SK-N-SH (cell line): ENCODE measurements at regions not wholly inside any gene's neighbourhood (a gene's known extent, or its start where the extent isn't known, plus 50 kb on each side); places are given as distances from the start of the nearest gene placed in this dataset.

ENCODE experiments used
- CTCF ChIA-PET: fragments of 300-600, 350-600 bp; formaldehyde crosslinking; extraction: SDS; loops from one replicate; lab custom pipeline; 2021; lab: Yijun Ruan, JAX
- POLR2A ChIA-PET: fragments of 350-600 bp; sonication (Branson Sonifier 250); formaldehyde crosslinking; extraction: SDS; loops from one replicate; lab custom pipeline; 2020; ENCODE audit warnings: antibody characterized with exemption, inconsistent platforms; lab: Yijun Ruan, JAX
- DNase-seq: peaks from one replicate; pipeline ENCODE4 v3.0.0; 2012
- H2AFZ ChIP-seq: fragments of 200-600 bp; sonication (generic); 2 replicates; pipeline ENCODE4 v1.8.1; 2016; ENCODE audit warnings: antibody characterized with exemption, mild to moderate bottlenecking, low read depth
- H3F3A ChIP-seq: fragments of 200-600 bp; sonication (generic); replicated peaks from 2 replicates; pipeline ENCODE3; 2016; ENCODE audit warnings: antibody characterized with exemption, mild to moderate bottlenecking; ENCODE audit not compliant: insufficient read depth
- H3K27ac ChIP-seq, 2 experiments: fragments of 200-500 bp in 1 of 2; fragments of 200-600 bp in 1 of 2; sonication (Bioruptor generic) in 1 of 2; sonication (generic), shearing (Covaris generic) in 1 of 2; 2 replicates each; pipeline versions ENCODE4 v1.5.1 to v1.6.1; 2014 to 2016; ENCODE audit warnings: low read depth in 2 of 2, inconsistent platforms in 1 of 2, low read length in 1 of 2, mild to moderate bottlenecking in 1 of 2, mixed read lengths in 1 of 2
- H3K27me3 ChIP-seq: fragments of 200-600 bp; sonication (generic), shearing (Covaris generic); 2 replicates; pipeline ENCODE4 v1.6.1; 2016; ENCODE audit warnings: mixed run types; ENCODE audit not compliant: insufficient read depth
- H3K36me3 ChIP-seq, 2 experiments: fragments of 200-500 bp in 1 of 2; fragments of 200-600 bp in 1 of 2; sonication (Bioruptor generic) in 1 of 2; sonication (generic) in 1 of 2; replicated peaks in 1 of 2; 2 replicates each; pipeline versions ENCODE3 to v1.5.1; 2014 to 2016; ENCODE audit warnings: low read length in 1 of 2, mild to moderate bottlenecking in 1 of 2; ENCODE audit not compliant: insufficient read depth in 2 of 2, control insufficient read depth in 1 of 2
- H3K4me1 ChIP-seq, 2 experiments: fragments of 200-500 bp in 1 of 2; fragments of 200-600 bp in 1 of 2; sonication (Bioruptor generic) in 1 of 2; sonication (generic), shearing (Covaris generic) in 1 of 2; 2 replicates each; pipeline versions ENCODE4 v1.5.1 to v1.6.1; 2014 to 2016; ENCODE audit warnings: low read depth in 1 of 2, low read length in 1 of 2, mixed run types in 1 of 2; ENCODE audit not compliant: insufficient read depth in 2 of 2, control insufficient read depth in 1 of 2
- H3K4me2 ChIP-seq: fragments of 200-600 bp; sonication (generic), shearing (Covaris generic); 2 replicates; pipeline ENCODE4 v1.6.1; 2017; ENCODE audit warnings: mixed run types
- H3K4me3 ChIP-seq, 2 experiments: fragments of 200-500 bp in 1 of 2; fragments of 200-600 bp in 1 of 2; sonication (Bioruptor generic) in 1 of 2; sonication (generic), shearing (Covaris generic) in 1 of 2; 2 replicates each; pipeline versions ENCODE4 v1.5.1 to v1.8.1; 2014 to 2016; ENCODE audit warnings: low read depth in 2 of 2, inconsistent platforms in 1 of 2, low read length in 1 of 2, mild to moderate bottlenecking in 1 of 2, mixed read lengths in 1 of 2, moderate library complexity in 1 of 2
- H3K79me2 ChIP-seq: fragments of 200-600 bp; sonication (generic); 2 replicates; pipeline ENCODE4 v1.8.1; 2017; ENCODE audit warnings: mild to moderate bottlenecking; ENCODE audit not compliant: insufficient read depth
- H3K9ac ChIP-seq: fragments of 200-600 bp; sonication (generic); 2 replicates; pipeline ENCODE4 v1.6.1; 2017; ENCODE audit warnings: mixed run types
- H3K9me2 ChIP-seq: fragments of 200-600 bp; sonication (generic); 2 replicates; pipeline ENCODE4 v1.6.1; 2017; ENCODE audit warnings: mixed run types
- H3K9me3 ChIP-seq: fragments of 200-600 bp; sonication (generic); 2 replicates; pipeline ENCODE4 v1.6.1; 2017; ENCODE audit warnings: mixed run types, mild to moderate bottlenecking, moderate library complexity
- H4K20me1 ChIP-seq: fragments of 200-600 bp; sonication (generic); 2 replicates; pipeline ENCODE4 v1.6.1; 2017; ENCODE audit warnings: mild to moderate bottlenecking, mixed run types; ENCODE audit not compliant: insufficient read depth
- EP300 ChIP-seq, 2 experiments: IDR thresholded peaks; 2 replicates each; pipeline versions ENCODE4 v1.4.0 to v1.6.1; 2012; ENCODE audit warnings: borderline replicate concordance in 1 of 2, low read depth in 1 of 2, low read length in 1 of 2
- FOXM1 ChIP-seq: IDR thresholded peaks from 2 replicates; pipeline ENCODE4 v1.4.0; 2012; ENCODE audit warnings: low read depth, mild to moderate bottlenecking
- GATA2 ChIP-seq: sonication (generic); formaldehyde crosslinking; IDR thresholded peaks from 2 replicates; pipeline ENCODE4 v1.5.0; 2020; ENCODE audit warnings: mild to moderate bottlenecking, missing genetic modification reagents
- MXI1 ChIP-seq: IDR thresholded peaks from 2 replicates; pipeline ENCODE4 v1.6.1; 2012; ENCODE audit warnings: mild to moderate bottlenecking, low read depth, low read length, improper control_type of control experiment
- RAD21 ChIP-seq: IDR thresholded peaks from 2 replicates; pipeline ENCODE4 v1.6.1; 2012; ENCODE audit warnings: mild to moderate bottlenecking, low read length
- RXRA ChIP-seq: IDR thresholded peaks from 2 replicates; pipeline ENCODE4 v1.4.0; 2012; ENCODE audit warnings: low read depth, mild to moderate bottlenecking, borderline replicate concordance
- SMC3 ChIP-seq: IDR thresholded peaks from 2 replicates; pipeline ENCODE4 v1.6.1; 2012; ENCODE audit warnings: low read depth, low read length, improper control_type of control experiment
- TEAD4 ChIP-seq: IDR thresholded peaks from 2 replicates; pipeline ENCODE4 v1.4.0; 2012; ENCODE audit warnings: mild to moderate bottlenecking, borderline replicate concordance; ENCODE audit not compliant: insufficient read depth
- WGBS: methylation state at CpG from one replicate; pipeline ENCODE4 v1.1.6; 2017; ENCODE audit warnings: low lambda C conversion rate; 5-methylcytosine and 5-hydroxymethylcytosine counted together
- TF ChIP-seq, protein P1 (sequence below): IDR thresholded peaks from 2 replicates; pipeline ENCODE4 v1.4.0; 2012; ENCODE audit warnings: low read depth, borderline replicate concordance
- TF ChIP-seq, protein P2 (sequence below): fragments of 150-350 bp; IDR thresholded peaks from 2 replicates; pipeline ENCODE4 v1.6.1; 2017; ENCODE audit warnings: antibody characterized with exemption, low read length, low read depth, borderline replicate concordance
- TF ChIP-seq, protein P3 (sequence below): fragments of 200-600 bp; sonication (generic); IDR thresholded peaks from 2 replicates; pipeline ENCODE4 v1.6.1; 2017; ENCODE audit warnings: antibody characterized with exemption, mild to moderate bottlenecking, moderate library complexity
- TF ChIP-seq, protein P4 (sequence below): IDR thresholded peaks from 2 replicates; pipeline ENCODE4; 2012
- TF ChIP-seq, protein P5 (sequence below): IDR thresholded peaks from 2 replicates; pipeline ENCODE4 v1.4.0; 2012; ENCODE audit warnings: low read depth
- TF ChIP-seq, protein P6 (sequence below): IDR thresholded peaks from 2 replicates; pipeline ENCODE4 v1.6.1; 2012; ENCODE audit warnings: mild to moderate bottlenecking, low read depth, low read length, moderate library complexity

DNA sequence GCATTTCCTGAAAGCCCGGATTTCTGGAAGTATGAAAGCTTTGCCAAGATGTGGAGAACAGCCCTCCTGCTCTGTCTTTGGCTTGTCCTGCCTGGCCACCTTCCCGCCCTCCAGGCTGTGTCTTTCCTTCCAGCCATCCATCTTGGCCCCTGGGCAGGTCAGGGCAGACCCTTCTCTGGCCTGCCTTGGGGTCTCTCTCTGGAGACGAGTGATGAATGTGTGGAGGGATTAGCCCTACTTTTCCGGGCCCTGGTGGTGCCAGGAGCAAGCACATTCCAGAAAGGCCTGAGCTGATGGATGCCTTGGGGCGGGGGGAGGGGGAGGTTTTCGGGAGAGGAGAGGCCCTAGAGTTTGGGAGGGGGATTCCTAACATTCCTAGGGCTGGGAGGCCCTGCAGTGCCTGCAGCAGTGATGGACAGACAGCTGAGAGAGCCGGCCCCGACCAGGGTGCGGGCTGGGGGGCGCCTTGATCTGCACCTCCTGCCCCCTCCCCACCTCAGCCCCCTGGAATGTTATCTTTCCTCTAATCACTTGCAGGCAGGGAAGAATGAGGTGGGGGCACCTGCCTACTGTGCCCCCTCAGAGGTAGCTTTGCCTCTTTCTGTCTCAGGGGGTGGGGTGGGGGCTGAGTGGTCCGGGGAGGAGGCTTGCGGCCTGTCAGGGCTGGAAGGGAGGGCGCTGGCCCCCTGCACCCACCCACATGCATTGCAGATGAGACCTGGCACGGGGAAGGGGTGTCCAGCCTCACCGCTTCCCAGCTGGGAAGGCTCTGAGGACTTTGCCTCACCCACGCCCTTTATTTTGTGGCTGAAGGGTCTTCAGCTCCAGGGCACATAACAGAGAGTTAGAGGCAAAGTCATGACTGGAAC is 156.2 kb downstream of the DDX1 start:
- Histone ChIP-seq H3K79me2 (no peaks in the 10 kb centered on the region), H3K4me3 (no peak overlapping the region), H3K4me1 (peaks cover 0 to 8% of the 10 kb centered on the region in 2 experiments; a peak in 1 of 4 replicates), H3K9me2 (no peaks in the 10 kb centered on the region), H3K36me3 (no peaks in the 10 kb centered on the region), H4K20me1 (no peaks in the 10 kb centered on the region), H3K27me3 (no peaks in the 10 kb centered on the region), H3K4me2 (no peak overlapping the region), H3K27ac (no peak overlapping the region), H3F3A (no peaks in the 10 kb centered on the region), H3K9me3 (no peaks in the 10 kb centered on the region), H3K9ac (no peak overlapping the region), H2AFZ (no peak overlapping the region)
- TF ChIP-seq FOXM1 = no peak
- TF ChIP-seq, protein P1, sequence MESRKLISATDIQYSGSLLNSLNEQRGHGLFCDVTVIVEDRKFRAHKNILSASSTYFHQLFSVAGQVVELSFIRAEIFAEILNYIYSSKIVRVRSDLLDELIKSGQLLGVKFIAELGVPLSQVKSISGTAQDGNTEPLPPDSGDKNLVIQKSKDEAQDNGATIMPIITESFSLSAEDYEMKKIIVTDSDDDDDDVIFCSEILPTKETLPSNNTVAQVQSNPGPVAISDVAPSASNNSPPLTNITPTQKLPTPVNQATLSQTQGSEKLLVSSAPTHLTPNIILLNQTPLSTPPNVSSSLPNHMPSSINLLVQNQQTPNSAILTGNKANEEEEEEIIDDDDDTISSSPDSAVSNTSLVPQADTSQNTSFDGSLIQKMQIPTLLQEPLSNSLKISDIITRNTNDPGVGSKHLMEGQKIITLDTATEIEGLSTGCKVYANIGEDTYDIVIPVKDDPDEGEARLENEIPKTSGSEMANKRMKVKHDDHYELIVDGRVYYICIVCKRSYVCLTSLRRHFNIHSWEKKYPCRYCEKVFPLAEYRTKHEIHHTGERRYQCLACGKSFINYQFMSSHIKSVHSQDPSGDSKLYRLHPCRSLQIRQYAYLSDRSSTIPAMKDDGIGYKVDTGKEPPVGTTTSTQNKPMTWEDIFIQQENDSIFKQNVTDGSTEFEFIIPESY = no peak
- TF ChIP-seq, protein P2, sequence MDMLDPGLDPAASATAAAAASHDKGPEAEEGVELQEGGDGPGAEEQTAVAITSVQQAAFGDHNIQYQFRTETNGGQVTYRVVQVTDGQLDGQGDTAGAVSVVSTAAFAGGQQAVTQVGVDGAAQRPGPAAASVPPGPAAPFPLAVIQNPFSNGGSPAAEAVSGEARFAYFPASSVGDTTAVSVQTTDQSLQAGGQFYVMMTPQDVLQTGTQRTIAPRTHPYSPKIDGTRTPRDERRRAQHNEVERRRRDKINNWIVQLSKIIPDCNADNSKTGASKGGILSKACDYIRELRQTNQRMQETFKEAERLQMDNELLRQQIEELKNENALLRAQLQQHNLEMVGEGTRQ = no peak
- no peak for TF ChIP-seq MXI1
- TF ChIP-seq, protein P3, sequence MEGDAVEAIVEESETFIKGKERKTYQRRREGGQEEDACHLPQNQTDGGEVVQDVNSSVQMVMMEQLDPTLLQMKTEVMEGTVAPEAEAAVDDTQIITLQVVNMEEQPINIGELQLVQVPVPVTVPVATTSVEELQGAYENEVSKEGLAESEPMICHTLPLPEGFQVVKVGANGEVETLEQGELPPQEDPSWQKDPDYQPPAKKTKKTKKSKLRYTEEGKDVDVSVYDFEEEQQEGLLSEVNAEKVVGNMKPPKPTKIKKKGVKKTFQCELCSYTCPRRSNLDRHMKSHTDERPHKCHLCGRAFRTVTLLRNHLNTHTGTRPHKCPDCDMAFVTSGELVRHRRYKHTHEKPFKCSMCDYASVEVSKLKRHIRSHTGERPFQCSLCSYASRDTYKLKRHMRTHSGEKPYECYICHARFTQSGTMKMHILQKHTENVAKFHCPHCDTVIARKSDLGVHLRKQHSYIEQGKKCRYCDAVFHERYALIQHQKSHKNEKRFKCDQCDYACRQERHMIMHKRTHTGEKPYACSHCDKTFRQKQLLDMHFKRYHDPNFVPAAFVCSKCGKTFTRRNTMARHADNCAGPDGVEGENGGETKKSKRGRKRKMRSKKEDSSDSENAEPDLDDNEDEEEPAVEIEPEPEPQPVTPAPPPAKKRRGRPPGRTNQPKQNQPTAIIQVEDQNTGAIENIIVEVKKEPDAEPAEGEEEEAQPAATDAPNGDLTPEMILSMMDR = no peak
- TF ChIP-seq, protein P4, sequence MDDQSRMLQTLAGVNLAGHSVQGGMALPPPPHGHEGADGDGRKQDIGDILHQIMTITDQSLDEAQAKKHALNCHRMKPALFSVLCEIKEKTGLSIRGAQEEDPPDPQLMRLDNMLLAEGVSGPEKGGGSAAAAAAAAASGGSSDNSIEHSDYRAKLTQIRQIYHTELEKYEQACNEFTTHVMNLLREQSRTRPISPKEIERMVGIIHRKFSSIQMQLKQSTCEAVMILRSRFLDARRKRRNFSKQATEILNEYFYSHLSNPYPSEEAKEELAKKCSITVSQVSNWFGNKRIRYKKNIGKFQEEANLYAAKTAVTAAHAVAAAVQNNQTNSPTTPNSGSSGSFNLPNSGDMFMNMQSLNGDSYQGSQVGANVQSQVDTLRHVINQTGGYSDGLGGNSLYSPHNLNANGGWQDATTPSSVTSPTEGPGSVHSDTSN = no peak
- no peak for TF ChIP-seq RAD21
- TF ChIP-seq SMC3 = no peak
- no peak for TF ChIP-seq TEAD4
- TF ChIP-seq GATA2 (CRISPR knock-in tag) = no peak
- TF ChIP-seq, protein P5, sequence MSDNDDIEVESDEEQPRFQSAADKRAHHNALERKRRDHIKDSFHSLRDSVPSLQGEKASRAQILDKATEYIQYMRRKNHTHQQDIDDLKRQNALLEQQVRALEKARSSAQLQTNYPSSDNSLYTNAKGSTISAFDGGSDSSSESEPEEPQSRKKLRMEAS = no peak
- TF ChIP-seq, protein P6, sequence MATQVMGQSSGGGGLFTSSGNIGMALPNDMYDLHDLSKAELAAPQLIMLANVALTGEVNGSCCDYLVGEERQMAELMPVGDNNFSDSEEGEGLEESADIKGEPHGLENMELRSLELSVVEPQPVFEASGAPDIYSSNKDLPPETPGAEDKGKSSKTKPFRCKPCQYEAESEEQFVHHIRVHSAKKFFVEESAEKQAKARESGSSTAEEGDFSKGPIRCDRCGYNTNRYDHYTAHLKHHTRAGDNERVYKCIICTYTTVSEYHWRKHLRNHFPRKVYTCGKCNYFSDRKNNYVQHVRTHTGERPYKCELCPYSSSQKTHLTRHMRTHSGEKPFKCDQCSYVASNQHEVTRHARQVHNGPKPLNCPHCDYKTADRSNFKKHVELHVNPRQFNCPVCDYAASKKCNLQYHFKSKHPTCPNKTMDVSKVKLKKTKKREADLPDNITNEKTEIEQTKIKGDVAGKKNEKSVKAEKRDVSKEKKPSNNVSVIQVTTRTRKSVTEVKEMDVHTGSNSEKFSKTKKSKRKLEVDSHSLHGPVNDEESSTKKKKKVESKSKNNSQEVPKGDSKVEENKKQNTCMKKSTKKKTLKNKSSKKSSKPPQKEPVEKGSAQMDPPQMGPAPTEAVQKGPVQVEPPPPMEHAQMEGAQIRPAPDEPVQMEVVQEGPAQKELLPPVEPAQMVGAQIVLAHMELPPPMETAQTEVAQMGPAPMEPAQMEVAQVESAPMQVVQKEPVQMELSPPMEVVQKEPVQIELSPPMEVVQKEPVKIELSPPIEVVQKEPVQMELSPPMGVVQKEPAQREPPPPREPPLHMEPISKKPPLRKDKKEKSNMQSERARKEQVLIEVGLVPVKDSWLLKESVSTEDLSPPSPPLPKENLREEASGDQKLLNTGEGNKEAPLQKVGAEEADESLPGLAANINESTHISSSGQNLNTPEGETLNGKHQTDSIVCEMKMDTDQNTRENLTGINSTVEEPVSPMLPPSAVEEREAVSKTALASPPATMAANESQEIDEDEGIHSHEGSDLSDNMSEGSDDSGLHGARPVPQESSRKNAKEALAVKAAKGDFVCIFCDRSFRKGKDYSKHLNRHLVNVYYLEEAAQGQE = no peak
- no peak for TF ChIP-seq RXRA
- TF ChIP-seq EP300 (IDR thresholded peaks at IDR 0.05; ENCODE audit: borderline replicate concordance in 1 of 2, low read depth in 1 of 2, low read length in 1 of 2) = no peak
- 41% methylated on average over 14 of the region's 16 CpGs for WGBS
- ChIA-PET CTCF (interaction anchor here (0.6 to 2.7 kb wide), 16 partner anchors 8 to 761 kb away, joined by 3 to 14 read pairs (median 4); no protein-coding TSS in a partner anchor), POLR2A (no interaction called here)
- DNase-seq = no peak
